ENCODE measurements at regions not wholly inside any gene's neighbourhood (a gene's known extent, or its start where the extent isn't known, plus 50 kb on each side); places are given as distances from the start of the nearest gene placed in this dataset.

DNA sequence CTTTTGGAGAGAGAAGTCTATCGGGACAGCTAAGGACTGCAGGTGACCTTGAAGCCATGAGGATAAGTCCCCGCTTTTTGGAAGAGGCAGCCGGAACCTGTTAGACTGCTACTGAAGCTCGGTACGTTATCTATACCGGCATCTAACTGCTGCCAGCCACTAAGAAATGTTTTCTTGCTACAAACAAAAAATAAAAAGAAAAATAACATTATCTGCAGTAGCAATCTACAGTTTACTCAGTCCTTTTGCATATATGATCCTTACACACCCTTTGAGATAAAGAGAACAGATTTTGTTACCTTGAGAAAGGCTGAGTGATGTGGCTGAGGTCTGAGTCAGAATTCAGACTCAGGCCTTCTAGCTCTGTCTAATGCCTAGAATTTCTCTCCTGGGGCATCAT lies 314.6 kb downstream of the CDH26 start:
- no peak for DNase-seq (ENCODE audit: low read depth, low spot score)
- H3K4me3 ChIP-seq (ENCODE audit: low read depth, low read length) = no peak overlapping the region
- in situ Hi-C loops (cut with HindIII; ENCODE audit: low sequenced_read_pairs) = no loop called here
- no peak for TF ChIP-seq CTCF (IDR thresholded peaks at IDR 0.05; ENCODE audit: low read depth, low read length)

DNA sequence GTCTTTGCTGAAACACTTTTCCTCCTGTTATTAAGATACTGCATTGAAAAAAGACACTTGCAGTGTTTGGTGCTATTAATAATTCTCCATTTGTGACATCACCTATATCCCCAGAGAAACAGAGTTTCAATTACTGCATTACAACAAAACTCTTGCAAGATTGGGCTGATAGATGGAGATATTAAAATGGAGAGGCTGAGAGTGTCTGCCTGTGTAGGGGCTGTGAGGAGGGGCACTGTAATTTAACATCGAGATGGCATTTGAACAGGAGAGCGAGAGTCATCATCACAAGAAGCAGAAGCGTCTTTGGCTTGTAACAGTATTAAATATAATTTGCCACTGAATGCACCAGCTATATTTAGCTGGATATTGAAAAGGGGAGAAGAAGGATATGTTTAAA lies 316.5 kb downstream of the CDH26 start:
- no peak overlapping the region for H3K4me3 ChIP-seq (ENCODE audit: low read depth, low read length)
- in situ Hi-C loops (cut with HindIII; ENCODE audit: low sequenced_read_pairs) = no loop called here
- TF ChIP-seq CTCF (IDR thresholded peaks at IDR 0.05; ENCODE audit: low read depth, low read length) = no peak
- no peak for DNase-seq (ENCODE audit: low read depth, low spot score)

- in situ Hi-C loops (cut with HindIII; ENCODE audit: low sequenced_read_pairs) = no loop called here
- no peak for TF ChIP-seq CTCF (IDR thresholded peaks at IDR 0.05; ENCODE audit: low read depth, low read length)
- no peak overlapping the region for H3K4me3 ChIP-seq (ENCODE audit: low read depth, low read length)
- no peak for DNase-seq (ENCODE audit: low read depth, low spot score)
Measured at GRCh38 chr20:60281295-60281694, 323.1 kb downstream of the CDH26 start.

DNA sequence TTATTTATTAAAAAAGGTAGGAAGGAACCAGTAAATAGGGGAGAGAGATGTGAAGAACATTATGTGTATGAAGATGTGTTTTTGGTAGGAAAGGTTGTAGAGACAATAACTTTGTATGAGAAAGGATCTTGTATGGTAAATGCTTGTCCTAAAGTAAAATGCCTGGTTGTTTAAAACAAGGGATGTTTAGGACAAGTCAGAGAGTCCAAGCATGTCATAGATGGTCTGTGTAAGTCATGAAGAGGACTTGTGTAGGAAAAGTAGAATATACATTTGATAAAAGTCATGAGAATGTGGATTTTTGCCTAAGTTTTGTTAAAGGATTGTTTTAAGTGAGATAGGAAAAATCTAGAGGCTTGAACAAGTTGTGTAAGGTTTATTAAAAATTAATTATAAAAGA lies 325.1 kb downstream of the CDH26 start:
- no peak for TF ChIP-seq CTCF (IDR thresholded peaks at IDR 0.05; ENCODE audit: low read depth, low read length)
- DNase-seq (ENCODE audit: low read depth, low spot score) = peak; percentile 6
- in situ Hi-C loops (cut with HindIII; ENCODE audit: low sequenced_read_pairs) = no loop called here
- no peak overlapping the region for H3K4me3 ChIP-seq (ENCODE audit: low read depth, low read length)

DNA sequence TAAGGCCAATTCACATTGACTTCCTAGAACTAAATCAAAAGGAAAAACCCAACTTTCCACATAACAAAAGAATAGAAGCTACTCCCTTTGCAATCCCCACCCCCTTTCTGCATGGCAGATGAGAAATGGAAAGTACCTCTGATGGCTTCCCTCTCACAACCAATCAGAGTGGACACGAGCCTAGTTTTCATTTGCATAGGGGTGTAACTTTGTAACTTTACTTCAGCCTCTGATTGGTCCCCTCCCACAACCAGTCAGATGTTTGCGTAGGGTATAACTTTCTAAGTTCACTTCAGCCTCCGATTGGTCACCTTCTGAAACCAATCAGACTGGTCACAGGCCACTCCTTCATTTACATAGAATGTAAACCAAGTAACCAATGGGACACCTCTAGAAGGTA lies 328.5 kb downstream of the CDH26 start:
- in situ Hi-C loops (cut with HindIII; ENCODE audit: low sequenced_read_pairs) = no loop called here
- no peak for DNase-seq (ENCODE audit: low read depth, low spot score)
- H3K4me3 ChIP-seq (ENCODE audit: low read depth, low read length) = no peak overlapping the region
- TF ChIP-seq CTCF (IDR thresholded peaks at IDR 0.05; ENCODE audit: low read depth, low read length) = no peak

- DNase-seq (ENCODE audit: low read depth, low spot score) = no peak
- in situ Hi-C loops (cut with HindIII; ENCODE audit: low sequenced_read_pairs) = no loop called here
- TF ChIP-seq CTCF (IDR thresholded peaks at IDR 0.05; ENCODE audit: low read depth, low read length) = no peak
- no peak overlapping the region for H3K4me3 ChIP-seq (ENCODE audit: low read depth, low read length)
Measured at GRCh38 chr20:60288945-60289344, 330.7 kb downstream of the CDH26 start.

DNA sequence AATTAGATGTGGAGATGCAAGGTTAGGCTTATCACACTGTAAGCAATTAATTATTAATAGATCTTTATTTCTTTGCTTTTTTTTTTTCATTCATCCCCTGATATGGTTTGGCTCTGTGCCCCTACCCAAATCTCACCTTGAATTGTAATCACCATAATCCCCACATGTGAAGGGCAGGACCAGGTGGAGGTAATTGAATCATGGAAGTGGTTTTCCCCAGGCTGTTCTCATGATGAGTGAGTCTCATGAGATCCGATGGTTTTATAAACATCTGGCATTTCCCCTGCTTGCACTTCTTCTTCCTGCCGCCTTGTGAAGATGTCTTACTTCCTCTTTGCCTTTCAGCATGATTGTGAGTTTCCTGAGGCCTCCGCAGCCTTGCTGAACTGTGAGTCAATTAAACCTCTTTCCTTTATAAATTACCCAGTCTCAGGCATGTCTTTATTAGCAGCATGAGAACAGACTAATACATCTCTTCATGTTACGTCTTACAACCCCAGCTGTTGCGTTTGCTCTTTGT lies 333.8 kb downstream of the CDH26 start:
- DNase-seq (ENCODE audit: low read depth, low spot score) = no peak
- in situ Hi-C loops (cut with HindIII; ENCODE audit: low sequenced_read_pairs) = no loop called here
- H3K4me3 ChIP-seq (ENCODE audit: low read depth, low read length) = no peak overlapping the region
- no peak for TF ChIP-seq CTCF (IDR thresholded peaks at IDR 0.05; ENCODE audit: low read depth, low read length)
